GM23248 (cell line): ENCODE measurements at regions not wholly inside any gene's neighbourhood (a gene's known extent, or its start where the extent isn't known, plus 50 kb on each side); places are given as distances from the start of the nearest gene placed in this dataset.

Experiments
- EZH2 ChIP-seq: fragments of 200-600 bp; sonication (generic); IDR thresholded peaks from 2 replicates; pipeline ENCODE4 v1.6.1; 2018; ENCODE audit warnings: antibody characterized with exemption, mild to moderate bottlenecking; ENCODE audit not compliant: insufficient read depth, poor library complexity, severe bottlenecking
- EZH2phosphoT487 ChIP-seq: fragments of 200-600 bp; sonication (generic); IDR thresholded peaks from 2 replicates; pipeline ENCODE4 v1.6.1; 2018; ENCODE audit warnings: antibody characterized with exemption, moderate library complexity, mild to moderate bottlenecking, low read depth; ENCODE audit not compliant: insufficient read depth

DNA sequence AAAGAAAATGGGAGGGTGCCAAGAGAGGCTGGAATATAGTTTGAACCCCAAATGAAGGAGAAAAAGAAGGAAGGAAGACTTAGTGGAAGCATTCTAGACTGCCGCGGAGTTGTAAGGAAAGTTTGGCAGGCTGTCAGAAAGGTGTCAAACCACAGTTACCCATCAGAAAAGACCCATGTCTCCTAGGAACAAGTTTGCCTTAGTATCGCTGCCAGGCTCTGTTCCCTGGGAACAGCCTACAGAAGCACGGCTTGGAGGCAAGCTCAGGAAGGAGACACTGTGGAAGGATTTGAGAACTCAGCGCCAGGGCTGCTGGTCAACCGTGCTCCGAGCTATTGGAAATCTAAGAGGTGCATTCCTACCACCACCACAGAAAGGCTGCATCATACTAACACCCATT, 197.4 kb downstream of the RRAGC start:
- TF ChIP-seq EZH2, result no peak
- TF ChIP-seq EZH2phosphoT487, result no peak
